DMS153 treated with DMSO at 0.1 percent for 48 hours (cell line): ENCODE measurements at regions not wholly inside any gene's neighbourhood (a gene's known extent, or its start where the extent isn't known, plus 50 kb on each side); places are given as distances from the start of the nearest gene placed in this dataset.

Experiments used
- DNase-seq: peaks from one replicate; lab custom pipeline; 2025; ENCODE audit not compliant: unreplicated experiment; lab: John Stamatoyannopoulos, UW

DNA sequence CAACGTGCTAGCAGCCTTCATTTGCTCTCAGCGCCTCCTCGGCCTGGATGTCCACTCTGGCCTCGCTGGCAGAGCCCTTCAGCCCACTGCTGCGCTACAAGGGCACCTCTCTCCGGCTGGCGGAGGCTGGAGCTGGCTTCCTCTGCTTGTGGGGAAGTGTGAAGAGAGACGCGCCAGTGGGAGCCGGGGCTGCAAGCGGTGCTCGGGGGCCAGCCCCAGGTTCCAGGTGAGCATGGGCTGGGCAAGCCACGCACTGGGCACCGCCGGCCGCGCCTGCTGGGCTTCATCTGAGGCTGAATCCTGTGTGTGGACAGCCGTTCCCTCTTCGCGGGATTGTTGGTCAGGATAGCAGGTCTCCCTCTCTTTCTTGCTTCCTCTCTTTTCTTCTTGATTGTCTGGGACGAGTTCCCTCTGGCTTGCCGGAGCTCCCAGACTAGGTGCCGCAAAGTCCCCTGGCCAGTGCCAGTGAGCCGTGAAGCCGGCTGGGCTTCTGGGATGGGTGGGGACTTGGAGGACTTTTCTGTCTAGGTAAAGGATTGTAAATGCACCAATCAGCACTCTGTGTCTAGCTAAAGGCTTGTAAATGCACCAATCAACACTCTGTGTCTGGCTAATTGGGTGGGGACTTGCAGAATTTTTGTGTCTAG, 165.0 kb downstream of the HEPH start:
- DNase-seq: no peak

DNA sequence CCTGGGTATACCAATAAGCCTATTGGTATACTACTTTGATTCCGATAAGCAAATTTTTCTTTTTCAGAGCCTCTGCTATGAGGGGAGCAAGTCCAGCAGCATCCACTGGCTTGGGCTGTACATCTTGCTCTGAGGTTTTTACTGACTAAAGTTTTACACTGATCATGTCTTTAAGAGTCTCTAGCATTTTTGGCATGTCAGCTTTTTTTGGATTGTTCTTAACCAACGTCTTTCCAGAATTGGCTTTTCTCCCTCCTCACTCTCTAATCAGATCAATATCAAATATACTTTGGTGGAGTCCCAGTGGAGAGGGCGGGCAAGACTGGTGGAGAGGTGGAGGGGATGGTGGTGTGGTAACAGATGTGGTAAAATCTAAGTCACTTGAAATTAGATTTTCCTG, 196.8 kb downstream of the HEPH start:
- DNase-seq: no peak

DNA sequence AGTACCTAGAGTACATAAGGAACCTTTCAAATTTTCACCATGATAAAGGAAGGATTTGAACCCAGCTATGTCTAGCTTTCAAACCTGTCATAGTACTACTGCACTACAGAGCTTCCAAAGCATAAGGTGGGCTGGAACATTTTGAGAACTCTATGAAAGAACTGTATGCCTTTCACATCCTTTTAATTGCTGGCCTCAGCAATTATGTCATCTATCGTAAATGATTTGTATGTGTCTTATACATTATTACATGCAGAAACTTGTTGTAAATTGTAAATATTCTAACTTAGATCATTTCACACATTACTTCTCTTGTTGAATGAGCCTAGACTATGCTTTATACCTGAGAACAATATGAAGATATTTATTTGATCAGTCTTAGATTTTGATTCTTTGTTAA, 220.7 kb downstream of the HEPH start:
- no peak for DNase-seq

DNA sequence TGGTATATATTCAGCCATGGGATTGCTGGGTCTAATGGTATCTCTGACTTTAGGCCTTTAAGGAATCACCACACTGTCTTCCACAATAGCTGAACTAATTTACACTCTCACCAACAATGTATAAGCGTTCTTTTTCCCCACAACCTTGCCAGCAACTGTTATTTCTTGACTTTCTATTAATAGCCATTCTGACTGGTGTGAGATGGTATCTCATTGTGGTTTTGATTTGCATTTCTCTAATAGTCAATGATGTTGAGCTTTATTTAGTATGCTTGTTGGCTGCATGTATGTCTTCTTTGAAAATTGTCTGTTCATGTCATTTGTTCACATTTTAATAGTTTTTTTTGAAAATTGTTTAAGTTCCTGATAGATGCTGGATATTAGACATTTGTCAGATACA, 235.2 kb downstream of the HEPH start:
- no peak for DNase-seq

DNA sequence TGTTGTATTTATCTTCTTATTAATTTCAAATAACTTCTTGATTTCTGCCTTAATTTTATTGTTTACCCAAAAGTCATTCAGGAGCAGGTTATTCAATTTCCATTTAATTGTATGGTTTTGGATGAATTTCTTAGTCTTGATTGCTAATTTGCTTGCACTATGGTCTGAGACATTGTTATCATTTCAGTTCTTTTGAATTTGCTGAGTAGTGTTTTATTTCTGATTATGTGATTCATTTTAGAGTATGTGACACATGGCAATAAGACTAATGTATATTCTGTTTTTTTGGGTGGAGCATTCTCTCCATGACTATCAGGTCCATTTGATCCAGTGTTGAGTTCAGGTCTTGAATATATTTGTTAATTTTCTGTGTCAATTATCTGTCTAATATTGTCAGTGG, 236.7 kb downstream of the EDA2R start:
- DNase-seq: no peak

DNA sequence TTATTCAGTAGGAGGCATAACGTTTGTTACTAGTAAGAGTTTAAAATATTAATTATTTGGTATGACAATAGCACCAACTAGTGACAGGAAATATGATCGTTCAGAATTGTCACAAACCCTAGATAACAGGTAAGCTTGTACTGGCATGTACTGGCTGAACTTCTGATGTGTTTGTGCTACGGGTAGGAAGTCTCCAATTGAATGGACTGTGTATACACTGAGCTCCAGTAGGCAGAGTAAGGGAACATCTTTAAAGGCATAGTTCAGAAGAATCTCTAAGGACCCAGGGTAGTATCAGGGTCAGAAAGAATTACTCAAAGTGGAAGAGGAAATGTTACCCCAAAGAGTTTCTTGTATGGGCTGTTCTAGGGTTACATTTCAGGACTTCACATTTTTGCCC, 230.4 kb downstream of the EDA2R start:
- peak; percentile 2 for DNase-seq

DNA sequence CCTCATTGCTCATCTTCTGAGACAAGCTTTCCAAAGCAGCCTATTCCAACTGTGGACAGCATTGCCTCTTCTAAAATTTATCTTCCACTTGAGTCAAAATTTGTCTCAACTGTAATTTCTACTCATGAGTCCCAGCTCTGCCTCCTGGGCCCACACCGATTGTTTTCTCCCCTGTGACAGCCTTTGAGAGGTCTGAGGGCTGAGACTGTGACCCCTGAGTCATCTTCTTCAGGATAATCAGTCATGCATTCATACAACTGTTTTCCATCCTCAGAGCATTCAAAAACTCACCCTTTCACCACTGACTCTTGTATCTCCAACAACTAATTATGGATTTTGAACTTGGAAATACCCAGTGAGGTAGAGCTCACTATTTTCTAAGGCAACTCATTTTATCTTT, 228.1 kb downstream of the EDA2R start:
- DNase-seq: no peak
